Stimulated activated CD8-positive, alpha-beta memory T cell treated with anti-CD3 and anti-CD28 coated beads, Interleukin-12 subunit alpha, Interleukin-12 subunit beta, amount 100 ng/mL, for 4 hours (primary cell): ENCODE measurements at regions not wholly inside any gene's neighbourhood (a gene's known extent, or its start where the extent isn't known, plus 50 kb on each side); places are given as distances from the start of the nearest gene placed in this dataset.

Experiments
- DNase-seq: peaks from one replicate; pipeline ENCODE4 v3.0.0-alpha.2; 2020; ENCODE audit warnings: low read depth

- no peak for DNase-seq
These were observed 50.4 kb downstream of the RTL9 start for GRCh38 chrX:110408949-110409588.

GRCh38 chrX:110409925-110410324 is 51.3 kb downstream of the RTL9 start:
- DNase-seq: no peak

GRCh38 chrX:110410603-110411002 is 52.0 kb downstream of the RTL9 start:
- DNase-seq: no peak

- DNase-seq: peak; percentile 17
These were observed 54.5 kb downstream of the RTL9 start for GRCh38 chrX:110412971-110413726.

- no peak for DNase-seq
These were observed 55.1 kb downstream of the RTL9 start for GRCh38 chrX:110413727-110414124.

GRCh38 chrX:110414273-110414672 is 55.6 kb downstream of the RTL9 start:
- DNase-seq: no peak

GRCh38 chrX:110414679-110415439 is 56.2 kb downstream of the RTL9 start:
- DNase-seq: no peak

- no peak for DNase-seq
These were observed 57.0 kb downstream of the RTL9 start for GRCh38 chrX:110415440-110416170.

GRCh38 chrX:110417128-110417527 is 58.5 kb downstream of the RTL9 start:
- no peak for DNase-seq

GRCh38 chrX:110418316-110419235 is 59.9 kb downstream of the RTL9 start:
- DNase-seq: no peak

GRCh38 chrX:110419512-110419911 is 60.9 kb downstream of the RTL9 start:
- DNase-seq: no peak

GRCh38 chrX:110420771-110421499 is 62.3 kb downstream of the RTL9 start:
- no peak for DNase-seq

- no peak for DNase-seq
These were observed 63.1 kb downstream of the RTL9 start for GRCh38 chrX:110421500-110422455.

GRCh38 chrX:110425222-110426154 is 66.8 kb downstream of the RTL9 start:
- no peak for DNase-seq

GRCh38 chrX:110426155-110426504 is 67.5 kb downstream of the RTL9 start:
- no peak for DNase-seq

GRCh38 chrX:110427076-110427475 is 68.4 kb downstream of the RTL9 start:
- no peak for DNase-seq

- DNase-seq: no peak
These were observed 69.5 kb downstream of the RTL9 start for GRCh38 chrX:110428144-110428543.
